GM21526 (cell line): ENCODE measurements at regions not wholly inside any gene's neighbourhood (a gene's known extent, or its start where the extent isn't known, plus 50 kb on each side); places are given as distances from the start of the nearest gene placed in this dataset.

Experiments used
- ATAC-seq: cut with Tn5 transposase; IDR thresholded peaks from one replicate; pipeline ENCODE4 v1.9.1; 2021; ENCODE audit warnings: moderate library complexity; ENCODE audit not compliant: unreplicated experiment, low FRiP score

- ATAC-seq, result no peak
Observed at GRCh38 chr1:239675735-239676134, 289.4 kb downstream of the CHRM3 start.

- no peak for ATAC-seq
Observed at GRCh38 chr1:239676522-239677273, 290.3 kb downstream of the CHRM3 start.

- no peak for ATAC-seq
Observed at GRCh38 chr1:239677362-239677761, 291.0 kb downstream of the CHRM3 start.

- no peak for ATAC-seq
Observed at GRCh38 chr1:239678181-239678580, 291.8 kb downstream of the CHRM3 start.

- no peak for ATAC-seq
Observed at GRCh38 chr1:239682046-239682445, 295.7 kb downstream of the CHRM3 start.

GRCh38 chr1:239682960-239683359, 296.6 kb downstream of the CHRM3 start:
- no peak for ATAC-seq

- ATAC-seq, result no peak
Observed at GRCh38 chr1:239686386-239686785, 300.0 kb downstream of the CHRM3 start.

GRCh38 chr1:239696317-239696716, 309.9 kb downstream of the CHRM3 start:
- no peak for ATAC-seq

- no peak for ATAC-seq
Observed at GRCh38 chr1:239700667-239701066, 314.3 kb downstream of the CHRM3 start.

GRCh38 chr1:239703075-239703474, 316.7 kb downstream of the CHRM3 start:
- ATAC-seq, result no peak

GRCh38 chr1:239706245-239706892, 320.0 kb downstream of the CHRM3 start:
- ATAC-seq, result no peak

- no peak for ATAC-seq
Observed at GRCh38 chr1:239707615-239708014, 321.2 kb downstream of the CHRM3 start.

GRCh38 chr1:239708622-239709021, 322.3 kb downstream of the CHRM3 start:
- ATAC-seq, result no peak

- ATAC-seq, result no peak
Observed at GRCh38 chr1:239711768-239712167, 325.4 kb downstream of the CHRM3 start.

- ATAC-seq, result no peak
Observed at GRCh38 chr1:239717097-239717917, 330.9 kb downstream of the CHRM3 start.

GRCh38 chr1:239717918-239718184, 331.5 kb downstream of the CHRM3 start:
- no peak for ATAC-seq

- no peak for ATAC-seq
Observed at GRCh38 chr1:239718571-239718970, 332.2 kb downstream of the CHRM3 start.

- no peak for ATAC-seq
Observed at GRCh38 chr1:239718997-239719628, 332.7 kb downstream of the CHRM3 start.

- no peak for ATAC-seq
Observed at GRCh38 chr1:239719642-239720258, 333.4 kb downstream of the CHRM3 start.

GRCh38 chr1:239722035-239722434, 335.7 kb downstream of the CHRM3 start:
- ATAC-seq, result no peak
